ENCODE measurements at regions not wholly inside any gene's neighbourhood (a gene's known extent, or its start where the extent isn't known, plus 50 kb on each side); places are given as distances from the start of the nearest gene placed in this dataset.

DNA sequence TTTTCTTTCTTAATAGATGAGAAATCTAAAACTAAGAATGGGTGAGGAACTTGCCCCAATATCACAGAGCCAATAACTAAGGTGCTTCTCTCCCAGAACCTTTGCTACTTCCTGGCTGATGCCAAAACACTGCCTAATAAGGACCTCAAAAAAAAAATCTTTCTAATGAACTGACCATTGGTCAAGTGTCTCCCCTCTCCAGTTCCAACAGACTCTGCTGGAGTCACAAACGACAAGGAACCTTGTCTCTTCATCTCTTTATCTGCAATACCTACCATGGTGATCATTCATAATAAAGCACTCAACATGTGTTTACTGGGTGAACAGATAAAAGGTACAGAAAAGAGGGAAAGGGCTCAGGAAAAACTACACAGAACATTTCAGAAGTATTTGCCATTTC is 197.4 kb downstream of the LTN1 start:
- no peak overlapping the region for H3K27ac ChIP-seq (ENCODE audit: insufficient read depth, low read depth, low read length)
- H2AFZ ChIP-seq (ENCODE audit: low read depth, low read length) = no peak overlapping the region
- peaks cover 14% of the 10 kb centered on the region for H3K4me1 ChIP-seq (ENCODE audit: control insufficient read depth, extremely low read depth, insufficient read depth, low read length)
- H3K9me3 ChIP-seq (replicated peaks; ENCODE audit: control insufficient read depth, insufficient read depth, low read length) = no peaks in the 10 kb centered on the region
- no peaks in the 10 kb centered on the region for H4K20me1 ChIP-seq (replicated peaks; ENCODE audit: control insufficient read depth, extremely low read depth, insufficient read depth, low read length)
- dilution Hi-C loops (cut with MboI; ENCODE audit: extremely low pct_ligation_motif_present, low sequenced_read_pairs) (no loop called here), intact Hi-C loops (cut with micrococcal nuclease) (no loop called here)
- POLR2A ChIA-PET = no interaction called here
- CTCF ChIA-PET = no interaction called here
- BruUV-seq (replicated peaks) = no TSS peak
- DNase-seq (ENCODE audit: low read depth, low spot score) (no peak), FAIRE-seq (no peak)
- no peak overlapping the region for H3K4me3 ChIP-seq (replicated peaks in 1 of 3; ENCODE audit: insufficient read depth in 1 of 3, low read depth in 1 of 3, low read length in 3 of 3)
- no peaks in the 10 kb centered on the region for H3K79me2 ChIP-seq (ENCODE audit: control insufficient read depth, insufficient read depth, low read length)
- no peak overlapping the region for H3K4me2 ChIP-seq (ENCODE audit: insufficient read depth, low read length)
- no peaks in the 10 kb centered on the region for H3K36me3 ChIP-seq (ENCODE audit: control insufficient read depth in 2 of 2, extremely low read depth in 1 of 2, insufficient read depth in 2 of 2, low read length in 2 of 2)
- TF ChIP-seq, protein P1, sequence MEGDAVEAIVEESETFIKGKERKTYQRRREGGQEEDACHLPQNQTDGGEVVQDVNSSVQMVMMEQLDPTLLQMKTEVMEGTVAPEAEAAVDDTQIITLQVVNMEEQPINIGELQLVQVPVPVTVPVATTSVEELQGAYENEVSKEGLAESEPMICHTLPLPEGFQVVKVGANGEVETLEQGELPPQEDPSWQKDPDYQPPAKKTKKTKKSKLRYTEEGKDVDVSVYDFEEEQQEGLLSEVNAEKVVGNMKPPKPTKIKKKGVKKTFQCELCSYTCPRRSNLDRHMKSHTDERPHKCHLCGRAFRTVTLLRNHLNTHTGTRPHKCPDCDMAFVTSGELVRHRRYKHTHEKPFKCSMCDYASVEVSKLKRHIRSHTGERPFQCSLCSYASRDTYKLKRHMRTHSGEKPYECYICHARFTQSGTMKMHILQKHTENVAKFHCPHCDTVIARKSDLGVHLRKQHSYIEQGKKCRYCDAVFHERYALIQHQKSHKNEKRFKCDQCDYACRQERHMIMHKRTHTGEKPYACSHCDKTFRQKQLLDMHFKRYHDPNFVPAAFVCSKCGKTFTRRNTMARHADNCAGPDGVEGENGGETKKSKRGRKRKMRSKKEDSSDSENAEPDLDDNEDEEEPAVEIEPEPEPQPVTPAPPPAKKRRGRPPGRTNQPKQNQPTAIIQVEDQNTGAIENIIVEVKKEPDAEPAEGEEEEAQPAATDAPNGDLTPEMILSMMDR (IDR thresholded peaks at IDR 0.05; ENCODE audit: extremely low read depth in 1 of 2, insufficient read depth in 1 of 2, low read depth in 1 of 2, low read length in 2 of 2) = no peak
- TF ChIP-seq GATA2 (IDR thresholded peaks at IDR 0.05; ENCODE audit: insufficient read depth, insufficient read length, low read depth, low read length) (no peak), JUN (IDR thresholded peaks at IDR 0.05; ENCODE audit: borderline replicate concordance, insufficient read depth, insufficient read length, low read depth) (no peak), POLR2AphosphoS5 (IDR thresholded peaks at IDR 0.05; ENCODE audit: insufficient read depth, low read depth, low read length) (no peak), MYC (IDR thresholded peaks at IDR 0.05; ENCODE audit: low read depth, low read length) (no peak), MAX (IDR thresholded peaks at IDR 0.05; ENCODE audit: insufficient read depth, insufficient read length) (no peak), POLR2A (IDR thresholded peaks at IDR 0.05; ENCODE audit: low read depth, low read length) (no peak), FOS (IDR thresholded peaks at IDR 0.05; ENCODE audit: borderline replicate concordance, insufficient read depth, low read length) (no peak), EZH2 (IDR thresholded peaks at IDR 0.05; ENCODE audit: borderline replicate concordance, low read depth, low read length, severe bottlenecking) (no peak)
- no peak overlapping the region for H3K9ac ChIP-seq (replicated peaks; ENCODE audit: extremely low read depth, insufficient read depth, low read length)
- H3K9me1 ChIP-seq (replicated peaks; ENCODE audit: control insufficient read depth, extremely low read depth, insufficient read depth, low read length) = no peaks in the 10 kb centered on the region
- H3K27me3 ChIP-seq (ENCODE audit: control insufficient read depth in 2 of 2, insufficient read depth in 2 of 2, low read length in 2 of 2) = no peaks in the 10 kb centered on the region
